ENCODE measurements at regions not wholly inside any gene's neighbourhood (a gene's known extent, or its start where the extent isn't known, plus 50 kb on each side); places are given as distances from the start of the nearest gene placed in this dataset.
A peak's percentile ranks its signal among the peaks of the same experiment; 100 is the strongest.
"Not testable (repeated sequence)": the region's sequence is repeated elsewhere in the genome, so short reads cannot be mapped to it uniquely, and the experiment has no call there.

GRCh38 chr1:238439511-238439910, 548.8 kb upstream of the ZP4 start:
- DNase-seq = no peak

GRCh38 chr1:238438311-238439270, 547.9 kb upstream of the ZP4 start:
- no peak for DNase-seq

GRCh38 chr1:238429703-238430102, 539.0 kb upstream of the ZP4 start:
- DNase-seq = not testable (repeated sequence)

GRCh38 chr1:238419209-238419608, 528.5 kb upstream of the ZP4 start:
- DNase-seq = no peak

- DNase-seq = peak; percentile 92
Measured at GRCh38 chr1:238409932-238410331, 519.2 kb upstream of the ZP4 start.

- DNase-seq = no peak
Measured at GRCh38 chr1:238409191-238409850, 518.6 kb upstream of the ZP4 start.

- DNase-seq = no peak
Measured at GRCh38 chr1:238408737-238409136, 518.0 kb upstream of the ZP4 start.

GRCh38 chr1:238406098-238406860, 515.6 kb upstream of the ZP4 start:
- no peak for DNase-seq

GRCh38 chr1:238404921-238405320, 514.2 kb upstream of the ZP4 start:
- DNase-seq = no peak

- DNase-seq = no peak
Measured at GRCh38 chr1:238404481-238404880, 513.8 kb upstream of the ZP4 start.

GRCh38 chr1:238401144-238401543, 510.4 kb upstream of the ZP4 start:
- DNase-seq = no peak

GRCh38 chr1:238399558-238399957, 508.8 kb upstream of the ZP4 start:
- no peak for DNase-seq

- DNase-seq = no peak
Measured at GRCh38 chr1:238396140-238396539, 505.4 kb upstream of the ZP4 start.

GRCh38 chr1:238384381-238384780, 493.7 kb upstream of the ZP4 start:
- DNase-seq = no peak

- no peak for DNase-seq
Measured at GRCh38 chr1:238380167-238380566, 489.4 kb upstream of the ZP4 start.

- not testable (repeated sequence) for DNase-seq
Measured at GRCh38 chr1:238379446-238379845, 488.7 kb upstream of the ZP4 start.

GRCh38 chr1:238377280-238377919, 486.7 kb upstream of the ZP4 start:
- DNase-seq = no peak

GRCh38 chr1:238370599-238370998, 479.9 kb upstream of the ZP4 start:
- DNase-seq = no peak

- DNase-seq = no peak
Measured at GRCh38 chr1:238364214-238364892, 473.6 kb upstream of the ZP4 start.

- no peak for DNase-seq
Measured at GRCh38 chr1:238360474-238360873, 469.8 kb upstream of the ZP4 start.

GRCh38 chr1:238350471-238350870, 459.7 kb upstream of the ZP4 start:
- DNase-seq = no peak

- DNase-seq = no peak
Measured at GRCh38 chr1:238346340-238346739, 455.6 kb upstream of the ZP4 start.
